Coronary artery (tissue), 2 donors: ENCODE measurements at regions not wholly inside any gene's neighbourhood (a gene's known extent, or its start where the extent isn't known, plus 50 kb on each side); places are given as distances from the start of the nearest gene placed in this dataset.
"Not testable (repeated sequence)": the region's sequence is repeated elsewhere in the genome, so short reads cannot be mapped to it uniquely, and the experiment has no call there.

Experiments used
- DNase-seq: peaks from one replicate; pipeline ENCODE4 v3.0.0-alpha.2; 2017; ENCODE audit warnings: low spot score
- H3K27ac ChIP-seq, 2 donors: fragments of 200-600 bp; sonication (generic); one replicate each; pipeline ENCODE4 v1.5.1; 2016 to 2019
- H3K4me3 ChIP-seq: fragments of 200-600 bp; sonication (generic); 2 replicates; pipeline ENCODE4 v1.5.1; 2016; ENCODE audit warnings: mild to moderate bottlenecking, moderate library complexity
- CTCF ChIP-seq: fragments of 200-600 bp; sonication (generic); IDR thresholded peaks from one replicate; pipeline ENCODE4 v1.5.1; 2019; ENCODE audit warnings: antibody characterized with exemption

- TF ChIP-seq CTCF = no peak
- peak; percentile 49 for DNase-seq
- Histone ChIP-seq H3K4me3 (no peak overlapping the region), H3K27ac (no peak overlapping the region)
Measured at GRCh38 chr1:29593601-29594382, 357.5 kb downstream of the PTPRU start.

DNA sequence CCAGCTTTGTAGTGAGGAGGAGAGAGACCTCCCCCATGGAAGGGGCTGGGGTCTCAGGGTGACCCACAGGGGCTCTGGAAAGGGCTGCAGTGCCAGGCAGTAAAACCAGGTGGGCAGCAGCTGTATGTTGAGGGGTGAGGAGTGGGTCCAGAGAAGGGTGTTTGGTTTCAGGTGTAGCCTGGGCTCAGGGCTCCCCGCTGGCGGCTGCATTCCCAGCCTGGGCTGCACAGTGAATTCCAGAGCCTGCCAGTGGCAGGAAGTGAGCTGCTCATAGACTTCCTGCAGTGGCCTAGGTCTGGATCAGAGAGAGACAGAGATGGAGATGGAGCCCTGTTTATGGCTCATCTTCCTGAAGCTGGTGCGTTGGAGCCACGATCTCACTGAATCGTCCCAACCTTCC, 356.4 kb downstream of the PTPRU start:
- TF ChIP-seq CTCF = no peak
- DNase-seq = peak; percentile 50
- no peak overlapping the region for H3K4me3 ChIP-seq
- no peak overlapping the region for H3K27ac ChIP-seq

DNA sequence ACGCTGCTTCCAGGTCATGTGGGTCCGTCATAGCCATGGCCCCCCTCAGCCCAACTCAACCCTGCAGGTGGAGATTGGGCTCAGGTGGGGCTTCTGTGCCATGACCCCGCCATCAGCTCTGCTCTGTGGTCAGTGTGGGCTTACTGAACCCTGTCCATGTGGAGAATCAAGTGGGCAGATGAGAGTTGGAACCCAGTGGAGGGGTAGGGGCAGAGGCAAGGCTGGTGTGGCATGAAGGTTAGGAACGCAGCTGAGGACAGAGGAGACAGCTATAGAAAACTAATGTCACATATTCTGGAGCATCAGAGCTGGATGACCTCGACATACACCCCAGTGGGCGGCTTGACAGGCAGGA, 355.9 kb downstream of the PTPRU start:
- DNase-seq = peak; percentile 38
- TF ChIP-seq CTCF = no peak
- Histone ChIP-seq H3K27ac (no peak overlapping the region), H3K4me3 (no peak overlapping the region)

DNA sequence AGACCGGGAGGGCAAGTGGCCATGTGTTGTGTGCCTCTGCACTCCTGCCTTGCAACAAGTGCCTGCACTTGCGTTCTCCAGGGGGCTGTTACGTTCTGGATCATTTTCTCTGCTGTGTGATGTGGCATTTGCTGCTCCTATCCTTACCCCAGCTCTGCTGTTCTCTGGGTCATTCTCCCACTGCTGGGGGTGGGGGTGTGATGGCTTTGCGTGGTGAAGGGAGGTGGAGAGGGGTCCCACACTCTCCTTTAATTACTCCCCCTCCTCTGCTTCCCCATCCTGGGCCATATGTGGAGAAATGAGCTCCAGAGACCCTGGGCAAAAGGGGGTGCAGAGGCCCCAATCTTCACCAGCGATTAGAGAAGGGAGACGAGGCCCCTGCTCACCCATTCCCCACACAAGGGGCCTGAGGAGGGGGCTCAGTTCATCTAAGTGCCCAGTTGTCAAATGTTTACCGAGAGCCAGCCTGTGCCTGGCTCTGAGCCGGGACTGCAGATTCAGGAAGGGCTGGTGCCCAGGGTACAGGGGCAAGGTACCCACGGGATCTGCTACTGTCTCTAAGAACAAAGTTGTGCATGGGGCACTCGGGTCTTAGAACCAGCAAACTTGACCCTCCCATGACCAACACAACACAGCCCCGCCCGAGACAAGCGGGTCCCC, 355.4 kb downstream of the PTPRU start:
- DNase-seq = peak; percentile 54
- H3K27ac ChIP-seq = no peak overlapping the region
- no peak overlapping the region for H3K4me3 ChIP-seq
- no peak for TF ChIP-seq CTCF

- Histone ChIP-seq H3K4me3 (no peak overlapping the region), H3K27ac (no peak overlapping the region)
- no peak for TF ChIP-seq CTCF
- peak; percentile 45 for DNase-seq
Measured at GRCh38 chr1:29590583-29591565, 354.6 kb downstream of the PTPRU start.

- not testable (repeated sequence) for H3K27ac ChIP-seq, H3K4me3 ChIP-seq, DNase-seq
Measured at GRCh38 chr1:29589716-29590115, 353.4 kb downstream of the PTPRU start.
